ENCODE measurements at regions not wholly inside any gene's neighbourhood (a gene's known extent, or its start where the extent isn't known, plus 50 kb on each side); places are given as distances from the start of the nearest gene placed in this dataset.
"Not testable (repeated sequence)": the region's sequence is repeated elsewhere in the genome, so short reads cannot be mapped to it uniquely, and the experiment has no call there.

GRCh38 chr7:36037121-36037662 lies 115.9 kb upstream of the EEPD1 start:
- no peak for DNase-seq (ENCODE audit: low read depth)

GRCh38 chr7:36038063-36038721 lies 114.9 kb upstream of the EEPD1 start:
- no peak for DNase-seq (ENCODE audit: low read depth)

- no peak for DNase-seq (ENCODE audit: low read depth)
These were observed 113.8 kb upstream of the EEPD1 start for GRCh38 chr7:36039243-36039642.

DNA sequence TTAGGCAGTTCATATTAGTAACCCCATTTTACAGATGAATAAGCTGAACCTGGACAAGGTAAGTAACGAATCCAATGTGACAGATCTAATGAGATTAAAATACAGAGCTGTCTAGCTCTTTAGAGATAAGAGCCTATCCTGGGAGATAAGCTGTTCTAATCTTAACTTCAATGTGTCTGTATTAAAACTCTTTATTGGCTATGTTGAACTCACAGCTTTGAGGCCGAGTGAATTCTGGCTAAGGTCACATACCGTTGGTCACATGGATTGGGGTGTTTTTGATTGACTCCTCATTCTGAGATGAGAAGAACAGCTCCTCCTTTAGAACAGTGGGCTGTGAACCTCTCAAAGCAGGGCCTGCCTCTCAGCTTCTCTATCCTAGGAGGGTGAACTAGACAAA lies 113.4 kb upstream of the EEPD1 start:
- no peak for DNase-seq (ENCODE audit: low read depth)

- DNase-seq (ENCODE audit: low read depth): no peak
These were observed 112.4 kb upstream of the EEPD1 start for GRCh38 chr7:36040679-36041078.

DNA sequence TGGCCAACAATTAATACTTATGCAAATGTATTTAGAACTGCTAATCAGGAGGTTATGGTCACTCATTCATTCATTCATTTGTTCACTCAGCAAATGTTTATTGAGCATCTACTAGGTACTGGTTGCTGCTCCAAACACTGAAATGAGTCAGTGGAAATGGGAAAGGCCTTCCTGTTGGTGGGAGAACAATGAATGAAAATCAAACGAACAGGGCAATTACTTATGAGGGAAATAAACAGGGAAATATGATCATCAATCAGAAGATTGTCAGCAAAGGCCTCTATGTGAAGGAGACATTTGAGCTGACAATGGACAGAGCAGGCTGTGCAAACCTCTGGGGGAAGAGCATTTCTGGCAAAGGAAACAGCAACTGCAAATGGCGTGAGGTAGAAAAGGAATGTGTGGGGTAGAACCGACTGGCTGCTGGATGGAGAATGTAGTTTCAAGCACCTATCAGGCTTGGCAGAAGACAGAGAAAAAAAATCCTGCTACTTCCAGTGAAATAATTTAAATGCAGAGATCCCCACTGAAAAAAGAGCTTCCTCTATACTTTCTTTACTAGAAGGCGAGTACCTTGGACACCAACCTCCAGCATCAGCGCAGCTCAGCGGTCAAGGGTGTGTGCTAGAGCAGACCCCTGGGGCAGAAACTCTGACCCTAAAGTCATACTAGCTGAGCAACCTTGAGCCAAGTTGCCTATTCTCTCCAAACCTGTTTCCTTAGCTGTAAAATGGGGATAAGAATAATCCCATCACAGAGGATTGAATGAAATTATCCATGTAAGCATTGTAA lies 108.8 kb upstream of the EEPD1 start:
- DNase-seq (ENCODE audit: low read depth): no peak

- no peak for DNase-seq (ENCODE audit: low read depth)
These were observed 107.7 kb upstream of the EEPD1 start for GRCh38 chr7:36045326-36045725.

GRCh38 chr7:36045830-36046341 lies 107.2 kb upstream of the EEPD1 start:
- no peak for DNase-seq (ENCODE audit: low read depth)

DNA sequence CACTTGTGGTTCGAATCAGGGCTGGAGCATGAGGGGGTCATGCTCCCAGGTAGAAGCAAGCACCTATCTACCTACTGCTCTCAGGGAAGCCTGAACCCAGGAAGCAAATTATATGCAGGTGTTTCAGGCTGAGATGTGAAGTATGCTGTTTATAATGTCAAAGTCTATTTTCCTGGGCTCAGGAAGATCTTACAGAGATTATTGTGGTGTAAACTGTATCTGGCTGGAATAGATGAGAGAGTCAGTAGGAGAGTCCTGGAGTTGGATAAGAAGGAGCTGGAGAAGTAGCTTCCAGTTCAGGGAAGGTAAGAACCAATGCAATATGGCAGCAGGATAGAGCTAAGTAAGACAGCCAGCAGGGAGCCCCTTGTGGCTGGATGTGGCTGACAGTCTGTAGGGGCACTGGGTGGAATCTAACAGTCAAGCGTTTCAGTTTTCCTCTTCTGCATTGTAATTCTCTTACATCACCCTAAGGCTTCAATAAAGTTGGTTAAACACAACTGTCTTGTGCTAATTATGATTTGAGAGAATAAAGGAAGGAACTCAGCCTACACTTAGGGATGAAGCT lies 105.9 kb upstream of the EEPD1 start:
- DNase-seq (ENCODE audit: low read depth): no peak

DNA sequence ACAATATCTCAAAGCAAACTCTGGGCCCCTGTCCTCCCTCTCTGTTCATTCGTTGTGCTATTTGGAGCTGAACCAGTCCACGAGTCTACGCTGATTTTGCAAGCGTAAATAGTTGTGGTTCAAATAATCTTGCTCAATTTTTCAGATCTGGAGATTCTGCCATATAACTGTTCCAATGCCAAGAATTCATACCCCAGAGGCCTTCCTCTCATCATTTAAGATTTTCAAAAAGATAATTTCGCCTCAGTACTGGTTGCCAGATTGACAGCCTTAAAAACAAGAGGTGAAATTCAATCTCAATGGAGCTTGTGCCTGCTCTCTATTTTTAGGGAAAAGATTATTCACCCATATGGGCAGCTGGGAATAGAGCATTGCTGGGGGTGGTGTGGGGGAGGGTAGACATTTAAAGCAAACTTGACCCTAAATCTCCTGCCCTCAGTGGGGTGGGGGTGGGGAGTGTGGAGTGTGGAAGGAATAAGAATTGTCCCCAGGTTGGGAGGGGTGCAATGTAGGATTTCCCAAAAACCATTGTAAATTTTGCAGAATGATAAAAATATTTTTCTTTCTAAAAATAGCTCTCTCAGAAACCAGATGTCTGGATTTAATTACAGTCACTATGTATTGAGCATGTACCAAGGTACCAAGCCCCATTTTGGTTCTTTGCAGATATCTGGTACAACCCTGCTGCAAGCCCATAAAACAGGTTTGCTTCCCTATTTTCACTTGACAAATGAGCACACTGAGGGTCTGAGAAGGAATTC lies 104.7 kb upstream of the EEPD1 start:
- DNase-seq (ENCODE audit: low read depth): no peak

GRCh38 chr7:36048902-36049240 lies 104.2 kb upstream of the EEPD1 start:
- no peak for DNase-seq (ENCODE audit: low read depth)

DNA sequence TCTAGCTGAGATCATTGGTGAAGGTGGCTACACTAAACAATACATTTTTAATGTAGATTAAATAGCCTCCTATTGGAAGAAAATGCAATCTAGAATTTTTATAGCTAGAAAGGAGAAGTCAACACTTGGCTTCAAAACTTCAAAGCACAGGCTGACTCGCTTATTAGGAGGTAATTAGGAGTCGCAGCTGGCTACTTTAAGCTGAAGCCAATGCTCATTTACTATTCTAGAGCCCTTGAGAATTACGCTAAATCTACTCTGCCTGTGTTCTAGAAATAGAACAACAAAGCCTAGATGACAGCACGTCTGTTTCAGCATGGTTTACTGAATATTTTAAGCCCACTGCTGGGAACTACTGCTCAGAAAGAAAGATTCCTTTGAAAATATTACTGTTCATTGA lies 101.6 kb upstream of the EEPD1 start:
- DNase-seq (ENCODE audit: low read depth): no peak

GRCh38 chr7:36053589-36053988 lies 99.5 kb upstream of the EEPD1 start:
- DNase-seq (ENCODE audit: low read depth): no peak

- no peak for DNase-seq (ENCODE audit: low read depth)
These were observed 98.4 kb upstream of the EEPD1 start for GRCh38 chr7:36054637-36055036.

GRCh38 chr7:36055207-36055606 lies 97.8 kb upstream of the EEPD1 start:
- no peak for DNase-seq (ENCODE audit: low read depth)

DNA sequence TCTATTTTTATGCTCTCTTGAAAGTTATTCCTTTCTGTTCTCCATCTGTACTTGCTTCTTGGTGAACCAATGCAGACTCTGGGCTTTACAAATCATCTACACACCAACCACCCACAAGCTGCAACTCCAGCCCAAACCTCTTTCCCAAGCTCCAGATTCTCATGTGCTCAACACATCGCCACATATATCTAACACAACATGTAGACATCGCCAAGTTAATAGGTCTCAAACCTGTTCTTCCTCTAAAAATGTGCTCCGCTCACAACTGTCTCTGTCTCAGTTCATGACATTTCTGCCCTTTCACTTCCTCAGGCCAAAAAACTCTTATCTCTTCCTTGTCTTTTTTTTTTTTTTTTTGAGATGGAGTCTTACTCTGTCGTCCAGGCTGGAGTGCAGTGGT lies 95.7 kb upstream of the EEPD1 start:
- DNase-seq (ENCODE audit: low read depth): no peak

DNA sequence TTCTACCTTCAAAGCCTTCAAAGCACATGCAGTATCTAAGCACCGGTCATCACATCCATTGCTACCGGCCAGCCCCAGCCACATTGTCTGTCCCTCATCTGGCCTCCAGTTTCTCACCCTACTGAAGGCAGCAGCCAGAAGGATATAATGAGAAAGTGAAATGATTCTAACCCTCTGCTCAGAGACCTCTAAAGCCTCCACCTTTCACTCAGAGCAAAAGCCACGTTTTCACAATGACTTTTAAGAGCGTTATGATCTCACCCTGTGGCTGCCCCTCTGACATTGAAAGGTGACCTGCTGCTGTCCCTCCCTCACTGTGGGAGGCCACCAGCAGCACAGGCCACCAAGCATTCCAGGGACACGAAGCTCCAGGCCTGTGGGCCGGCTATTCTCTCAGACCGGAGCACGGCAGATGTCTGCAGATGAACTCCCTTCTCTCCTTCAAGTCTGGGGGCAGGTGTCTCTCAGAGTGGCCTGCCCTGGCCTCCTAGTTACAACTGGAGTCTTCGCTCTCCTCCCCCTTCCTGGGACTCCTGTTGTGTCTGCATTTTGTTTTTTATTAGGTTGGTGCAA lies 94.9 kb upstream of the EEPD1 start:
- DNase-seq (ENCODE audit: low read depth): no peak

GRCh38 chr7:36060388-36060787 lies 92.7 kb upstream of the EEPD1 start:
- DNase-seq (ENCODE audit: low read depth): not testable (repeated sequence)

GRCh38 chr7:36062154-36062815 lies 90.8 kb upstream of the EEPD1 start:
- DNase-seq (ENCODE audit: low read depth): no peak

GRCh38 chr7:36064676-36065075 lies 88.4 kb upstream of the EEPD1 start:
- no peak for DNase-seq (ENCODE audit: low read depth)

GRCh38 chr7:36065563-36066342 lies 87.3 kb upstream of the EEPD1 start:
- not testable (repeated sequence) for DNase-seq (ENCODE audit: low read depth)
